Body of pancreas (tissue), 4 donors: ENCODE measurements at regions not wholly inside any gene's neighbourhood (a gene's known extent, or its start where the extent isn't known, plus 50 kb on each side); places are given as distances from the start of the nearest gene placed in this dataset.

ENCODE experiments used
- POLR2A ChIP-seq, 3 donors: fragments of 450-650 bp; IDR thresholded peaks; one replicate each; pipeline ENCODE4 v1.6.1; 2016; ENCODE audit warnings: antibody characterized with exemption in 3 of 3, mild to moderate bottlenecking in 2 of 3
- TF ChIP-seq, protein P1 (sequence below), 7 experiments: fragments of 450-650 bp in 4 of 7; fragments of 200-600 bp in 3 of 7; sonication (generic) in 3 of 7; IDR thresholded peaks; one replicate each; pipeline ENCODE4 v1.5.1; 2016 to 2019; ENCODE audit warnings: antibody characterized with exemption in 7 of 7

GRCh38 chr12:126570566-126570965, 1505.3 kb downstream of the AACS start:
- TF ChIP-seq, protein P1, sequence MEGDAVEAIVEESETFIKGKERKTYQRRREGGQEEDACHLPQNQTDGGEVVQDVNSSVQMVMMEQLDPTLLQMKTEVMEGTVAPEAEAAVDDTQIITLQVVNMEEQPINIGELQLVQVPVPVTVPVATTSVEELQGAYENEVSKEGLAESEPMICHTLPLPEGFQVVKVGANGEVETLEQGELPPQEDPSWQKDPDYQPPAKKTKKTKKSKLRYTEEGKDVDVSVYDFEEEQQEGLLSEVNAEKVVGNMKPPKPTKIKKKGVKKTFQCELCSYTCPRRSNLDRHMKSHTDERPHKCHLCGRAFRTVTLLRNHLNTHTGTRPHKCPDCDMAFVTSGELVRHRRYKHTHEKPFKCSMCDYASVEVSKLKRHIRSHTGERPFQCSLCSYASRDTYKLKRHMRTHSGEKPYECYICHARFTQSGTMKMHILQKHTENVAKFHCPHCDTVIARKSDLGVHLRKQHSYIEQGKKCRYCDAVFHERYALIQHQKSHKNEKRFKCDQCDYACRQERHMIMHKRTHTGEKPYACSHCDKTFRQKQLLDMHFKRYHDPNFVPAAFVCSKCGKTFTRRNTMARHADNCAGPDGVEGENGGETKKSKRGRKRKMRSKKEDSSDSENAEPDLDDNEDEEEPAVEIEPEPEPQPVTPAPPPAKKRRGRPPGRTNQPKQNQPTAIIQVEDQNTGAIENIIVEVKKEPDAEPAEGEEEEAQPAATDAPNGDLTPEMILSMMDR (IDR thresholded peaks at IDR 0.05) = no peak
- TF ChIP-seq POLR2A (IDR thresholded peaks at IDR 0.05) = no peak
